ENCODE measurements at regions not wholly inside any gene's neighbourhood (a gene's known extent, or its start where the extent isn't known, plus 50 kb on each side); places are given as distances from the start of the nearest gene placed in this dataset.

DNA sequence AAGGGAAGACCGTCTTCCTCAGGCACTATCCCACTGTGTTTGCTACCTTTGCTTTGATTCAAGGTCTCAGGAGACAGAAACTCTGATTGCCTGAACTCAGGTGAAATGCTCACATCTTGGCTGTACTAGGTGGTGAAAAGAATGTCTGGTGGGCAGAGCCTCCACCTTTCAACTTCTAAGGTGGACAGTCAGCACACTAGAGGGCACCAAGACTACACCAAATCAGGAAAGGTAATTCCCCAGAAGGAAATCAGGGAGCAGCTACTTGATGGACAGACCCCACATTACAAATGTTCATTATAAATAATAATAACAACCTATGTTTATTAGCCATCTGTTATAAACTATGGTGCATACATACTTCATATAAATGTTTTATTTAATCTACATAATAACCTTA lies 220.9 kb downstream of the ATG4C start:
- BruUV-seq (replicated peaks): no TSS peak
- H3K27me3 ChIP-seq (ENCODE audit: insufficient read depth, low read depth): peaks cover 43% of the 10 kb centered on the region
- no peak for DNase-seq

DNA sequence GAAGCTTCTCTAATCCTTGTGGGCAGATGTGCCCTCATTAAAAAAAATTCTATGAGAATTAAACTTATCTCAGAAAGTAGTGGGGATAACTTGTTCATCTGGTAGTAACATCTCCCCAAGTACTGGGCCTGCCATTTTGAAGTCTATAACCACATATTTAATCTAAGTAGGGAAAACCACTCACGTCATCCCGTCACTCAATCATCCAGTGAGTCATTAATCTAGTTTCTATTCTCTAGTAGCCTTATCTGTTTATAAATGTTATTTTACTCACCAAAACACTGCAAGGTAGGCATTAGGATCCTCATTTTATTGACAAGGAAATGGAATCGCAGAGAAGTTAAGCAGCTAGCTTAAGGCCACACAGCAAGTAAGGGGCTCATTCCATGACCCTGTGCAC lies 221.9 kb downstream of the ATG4C start:
- POLR2A ChIA-PET (ENCODE audit: unreplicated experiment): no interaction called here
- CTCF ChIA-PET: no interaction called here

More for the DNA sequence above, 220.9 kb downstream of the ATG4C start:
- no peaks in the 10 kb centered on the region for H3K79me2 ChIP-seq (ENCODE audit: low read depth)
- no peaks in the 10 kb centered on the region for H4K20me1 ChIP-seq (ENCODE audit: insufficient read depth)
- no peaks in the 10 kb centered on the region for H3F3A ChIP-seq (ENCODE audit: insufficient read depth, low read depth)
- H3K4me2 ChIP-seq: no peak overlapping the region
- no peak overlapping the region for H2AFZ ChIP-seq
- TF ChIP-seq, protein P1, sequence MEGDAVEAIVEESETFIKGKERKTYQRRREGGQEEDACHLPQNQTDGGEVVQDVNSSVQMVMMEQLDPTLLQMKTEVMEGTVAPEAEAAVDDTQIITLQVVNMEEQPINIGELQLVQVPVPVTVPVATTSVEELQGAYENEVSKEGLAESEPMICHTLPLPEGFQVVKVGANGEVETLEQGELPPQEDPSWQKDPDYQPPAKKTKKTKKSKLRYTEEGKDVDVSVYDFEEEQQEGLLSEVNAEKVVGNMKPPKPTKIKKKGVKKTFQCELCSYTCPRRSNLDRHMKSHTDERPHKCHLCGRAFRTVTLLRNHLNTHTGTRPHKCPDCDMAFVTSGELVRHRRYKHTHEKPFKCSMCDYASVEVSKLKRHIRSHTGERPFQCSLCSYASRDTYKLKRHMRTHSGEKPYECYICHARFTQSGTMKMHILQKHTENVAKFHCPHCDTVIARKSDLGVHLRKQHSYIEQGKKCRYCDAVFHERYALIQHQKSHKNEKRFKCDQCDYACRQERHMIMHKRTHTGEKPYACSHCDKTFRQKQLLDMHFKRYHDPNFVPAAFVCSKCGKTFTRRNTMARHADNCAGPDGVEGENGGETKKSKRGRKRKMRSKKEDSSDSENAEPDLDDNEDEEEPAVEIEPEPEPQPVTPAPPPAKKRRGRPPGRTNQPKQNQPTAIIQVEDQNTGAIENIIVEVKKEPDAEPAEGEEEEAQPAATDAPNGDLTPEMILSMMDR (conservative IDR thresholded peaks at IDR 0.05): peak; percentile 27; the same call in 1 of the 2 replicates
- TF ChIP-seq EZH2 (IDR thresholded peaks at IDR 0.05; ENCODE audit: low read depth): no peak
- H3K9me2 ChIP-seq (ENCODE audit: insufficient read depth): no peaks in the 10 kb centered on the region
- ChIA-PET POLR2A (ENCODE audit: unreplicated experiment) (no interaction called here), CTCF (no interaction called here)
- no peaks in the 10 kb centered on the region for H3K9me3 ChIP-seq (ENCODE audit: insufficient read depth, low read depth)
- H3K4me1 ChIP-seq (replicated peaks; ENCODE audit: insufficient read depth): no peaks in the 10 kb centered on the region
- intact Hi-C loops (cut with micrococcal nuclease; ENCODE audit: unreplicated experiment): no loop called here
- no peak overlapping the region for H3K27ac ChIP-seq
- no peak overlapping the region for H3K4me3 ChIP-seq
- H3K36me3 ChIP-seq (ENCODE audit: low read depth): no peaks in the 10 kb centered on the region

DNA sequence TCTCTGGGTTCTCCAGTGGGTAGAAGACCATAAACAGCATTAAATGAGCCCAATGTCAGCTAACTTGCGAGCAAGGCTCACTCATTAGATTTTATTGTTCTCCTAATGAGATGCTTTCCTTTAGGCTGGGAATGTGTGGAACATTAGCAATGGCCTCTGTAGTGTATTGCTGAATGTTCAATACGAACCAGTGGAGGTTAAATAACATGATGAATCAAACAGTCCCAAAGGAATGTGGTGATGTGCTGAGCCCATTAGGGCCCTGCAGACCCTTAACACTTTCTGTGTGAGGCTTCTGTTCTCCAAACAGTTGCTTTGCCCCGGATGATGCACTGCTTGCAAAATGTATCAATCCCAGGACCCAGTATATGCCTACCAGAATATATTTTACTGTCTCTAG lies 225.5 kb downstream of the ATG4C start:
- Histone ChIP-seq H4K20me1 (ENCODE audit: insufficient read depth) (no peaks in the 10 kb centered on the region), H3K27me3 (ENCODE audit: insufficient read depth, low read depth) (peaks cover 52% of the 10 kb centered on the region), H3K4me1 (replicated peaks; ENCODE audit: insufficient read depth) (no peaks in the 10 kb centered on the region), H3K4me3 (no peak overlapping the region), H3F3A (ENCODE audit: insufficient read depth, low read depth) (no peaks in the 10 kb centered on the region), H3K4me2 (no peak overlapping the region), H3K79me2 (ENCODE audit: low read depth) (no peaks in the 10 kb centered on the region), H3K9me2 (ENCODE audit: insufficient read depth) (no peaks in the 10 kb centered on the region), H3K9me3 (ENCODE audit: insufficient read depth, low read depth) (no peaks in the 10 kb centered on the region), H2AFZ (no peak overlapping the region), H3K27ac (no peak overlapping the region), H3K36me3 (ENCODE audit: low read depth) (no peaks in the 10 kb centered on the region)
- intact Hi-C loops (cut with micrococcal nuclease; ENCODE audit: unreplicated experiment): no loop called here
- no peak for TF ChIP-seq EZH2 (IDR thresholded peaks at IDR 0.05; ENCODE audit: low read depth)
- TF ChIP-seq, protein P1 (conservative IDR thresholded peaks at IDR 0.05): no peak
- ChIA-PET CTCF (no interaction called here), POLR2A (ENCODE audit: unreplicated experiment) (no interaction called here)
- DNase-seq: no peak
- BruUV-seq (replicated peaks): no TSS peak

More for the DNA sequence above, 221.9 kb downstream of the ATG4C start:
- peaks cover 42% of the 10 kb centered on the region for H3K27me3 ChIP-seq (ENCODE audit: insufficient read depth, low read depth)
- no peaks in the 10 kb centered on the region for H3K9me2 ChIP-seq (ENCODE audit: insufficient read depth)
- no peaks in the 10 kb centered on the region for H3K9me3 ChIP-seq (ENCODE audit: insufficient read depth, low read depth)
- no TSS peak for BruUV-seq (replicated peaks)
- no peak overlapping the region for H3K4me2 ChIP-seq
- no peaks in the 10 kb centered on the region for H3K4me1 ChIP-seq (replicated peaks; ENCODE audit: insufficient read depth)
- no peak for DNase-seq
- TF ChIP-seq, protein P1 (conservative IDR thresholded peaks at IDR 0.05): no peak
- no peak for TF ChIP-seq EZH2 (IDR thresholded peaks at IDR 0.05; ENCODE audit: low read depth)
- intact Hi-C loops (cut with micrococcal nuclease; ENCODE audit: unreplicated experiment): no loop called here
- H3K27ac ChIP-seq: no peak overlapping the region
- no peaks in the 10 kb centered on the region for H3K79me2 ChIP-seq (ENCODE audit: low read depth)
- H3K36me3 ChIP-seq (ENCODE audit: low read depth): no peaks in the 10 kb centered on the region
- H3F3A ChIP-seq (ENCODE audit: insufficient read depth, low read depth): no peaks in the 10 kb centered on the region
- no peak overlapping the region for H3K4me3 ChIP-seq
- no peak overlapping the region for H2AFZ ChIP-seq
- H4K20me1 ChIP-seq (ENCODE audit: insufficient read depth): no peaks in the 10 kb centered on the region
